ENCODE measurements at regions not wholly inside any gene's neighbourhood (a gene's known extent, or its start where the extent isn't known, plus 50 kb on each side); places are given as distances from the start of the nearest gene placed in this dataset.

DNA sequence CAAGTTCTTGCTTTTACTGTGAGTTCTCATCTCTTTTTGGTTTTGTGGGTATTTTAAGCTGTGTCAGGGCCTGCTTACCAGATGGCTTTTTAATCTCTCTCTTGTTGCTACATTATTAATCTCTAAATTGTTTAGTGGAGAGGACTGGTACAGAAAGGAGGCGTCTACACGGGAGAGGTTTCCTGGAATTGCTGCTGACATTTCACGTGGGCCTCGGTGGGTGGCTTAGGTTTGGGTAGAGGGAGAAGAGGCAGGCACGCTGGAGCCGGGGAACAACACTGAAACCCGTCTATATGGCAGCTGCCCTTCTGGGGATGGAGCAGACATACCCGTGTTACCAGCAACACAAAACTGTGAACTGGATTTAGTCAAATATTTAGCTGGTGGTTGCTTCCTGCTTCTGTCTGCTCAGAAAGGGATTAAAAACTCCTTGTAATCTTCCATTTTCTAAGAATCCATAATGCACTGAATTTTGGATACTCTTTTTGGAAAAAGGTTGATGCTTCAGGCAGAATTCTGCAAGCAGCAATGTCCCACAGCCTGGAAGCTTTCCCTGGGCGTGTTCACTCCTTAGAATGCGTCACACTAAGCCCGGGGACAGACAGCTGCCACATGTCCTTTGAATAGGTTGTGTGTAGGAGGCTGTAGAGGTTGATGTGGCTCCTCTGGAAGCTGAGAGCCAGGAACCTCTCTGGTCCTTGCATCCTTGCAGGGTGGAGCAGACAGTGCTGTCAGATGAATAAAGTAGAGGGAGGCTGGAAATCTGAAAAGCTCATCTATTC is 199.8 kb upstream of the GATB start:
- DNase-seq = no peak

- DNase-seq = no peak
Observed at GRCh38 chr4:151957153-151957552, 196.3 kb upstream of the GATB start.

DNA sequence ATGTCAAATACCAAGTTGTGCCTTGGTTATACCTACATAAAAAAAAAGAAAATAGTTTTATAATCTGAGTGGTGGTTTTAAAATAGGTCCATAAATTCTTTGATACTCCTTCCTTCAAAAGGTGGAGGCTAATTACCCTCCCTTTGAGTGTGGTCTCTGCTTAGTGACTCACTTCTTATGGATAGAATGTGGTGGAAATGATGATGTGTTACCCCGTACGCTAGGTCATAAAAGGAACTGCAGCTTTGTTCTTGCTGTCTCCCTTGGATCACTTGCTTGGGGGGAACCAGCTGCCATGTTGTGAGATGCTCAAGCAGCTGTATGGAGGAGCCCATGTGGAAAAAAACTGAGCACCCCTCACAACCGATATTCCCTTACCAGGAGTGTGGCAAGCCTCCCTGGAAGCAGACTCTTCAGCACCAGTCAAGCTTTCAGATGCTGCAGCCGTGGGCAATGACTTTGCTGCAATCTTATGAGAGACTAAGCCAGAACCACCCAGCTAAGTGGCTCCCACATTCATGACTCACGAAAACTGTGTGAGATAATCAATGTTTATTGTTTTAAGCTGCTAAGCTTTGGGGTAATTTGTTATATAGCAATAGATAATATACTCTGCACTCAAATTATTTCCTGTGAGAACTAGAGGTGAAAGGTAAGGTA is 195.0 kb upstream of the GATB start:
- no peak for DNase-seq

DNA sequence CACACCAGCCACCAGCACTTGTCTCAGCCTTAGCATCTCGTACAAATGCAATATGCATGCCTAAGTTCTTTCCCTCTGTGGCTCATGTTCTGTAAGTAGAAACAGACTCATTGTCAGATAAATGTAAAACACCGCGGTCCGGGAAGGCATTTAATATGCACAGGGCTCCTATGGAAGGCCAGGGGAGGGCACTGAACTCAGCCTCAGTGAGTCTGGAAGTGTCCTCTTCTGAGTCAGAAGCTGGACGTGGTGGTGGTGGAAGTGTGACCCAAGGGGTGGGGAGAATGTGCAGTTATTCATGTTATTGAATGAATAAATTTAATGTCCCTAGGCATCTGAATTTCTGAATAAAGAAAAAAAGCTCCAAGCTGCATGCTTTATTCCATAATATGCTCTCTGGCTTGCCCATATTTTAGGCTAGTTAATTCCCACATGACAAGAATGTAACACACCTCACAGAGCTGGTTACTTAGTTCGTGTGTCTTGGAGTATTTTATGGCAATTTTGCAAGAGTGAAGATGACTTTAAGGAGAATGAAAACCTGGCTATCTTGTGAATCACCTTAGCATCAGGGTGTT is 193.1 kb upstream of the GATB start:
- DNase-seq = no peak

- no peak for DNase-seq
Observed at GRCh38 chr4:151953312-151953711, 192.5 kb upstream of the GATB start.

DNA sequence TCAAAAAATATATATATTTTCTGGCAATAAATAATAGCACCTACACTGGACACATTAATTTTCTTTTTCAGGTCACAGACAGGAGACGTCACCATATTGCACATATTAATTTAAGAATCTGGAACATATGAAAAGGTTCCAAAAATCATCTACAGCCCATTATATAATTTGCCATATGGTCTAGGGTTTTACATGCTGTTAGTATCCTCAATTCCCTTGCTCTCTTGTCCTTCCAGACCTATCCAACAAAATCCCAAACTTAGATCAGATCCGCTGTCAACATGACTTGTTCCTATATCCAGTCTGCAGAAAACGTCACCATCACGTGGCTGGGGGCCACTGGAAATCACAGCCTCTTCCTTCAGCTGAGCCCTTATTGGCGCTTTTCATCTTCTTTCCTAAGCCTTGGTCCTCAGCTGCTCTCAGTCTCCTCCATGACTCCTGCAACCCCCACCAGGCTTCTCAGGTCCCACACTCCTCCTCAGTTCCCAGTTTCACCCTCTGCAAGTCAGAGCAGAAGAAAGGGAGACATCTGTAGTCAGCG is 192.0 kb upstream of the GATB start:
- no peak for DNase-seq

GRCh38 chr4:151952137-151952536 is 191.3 kb upstream of the GATB start:
- DNase-seq = no peak

- no peak for DNase-seq
Observed at GRCh38 chr4:151951671-151952050, 190.9 kb upstream of the GATB start.

DNA sequence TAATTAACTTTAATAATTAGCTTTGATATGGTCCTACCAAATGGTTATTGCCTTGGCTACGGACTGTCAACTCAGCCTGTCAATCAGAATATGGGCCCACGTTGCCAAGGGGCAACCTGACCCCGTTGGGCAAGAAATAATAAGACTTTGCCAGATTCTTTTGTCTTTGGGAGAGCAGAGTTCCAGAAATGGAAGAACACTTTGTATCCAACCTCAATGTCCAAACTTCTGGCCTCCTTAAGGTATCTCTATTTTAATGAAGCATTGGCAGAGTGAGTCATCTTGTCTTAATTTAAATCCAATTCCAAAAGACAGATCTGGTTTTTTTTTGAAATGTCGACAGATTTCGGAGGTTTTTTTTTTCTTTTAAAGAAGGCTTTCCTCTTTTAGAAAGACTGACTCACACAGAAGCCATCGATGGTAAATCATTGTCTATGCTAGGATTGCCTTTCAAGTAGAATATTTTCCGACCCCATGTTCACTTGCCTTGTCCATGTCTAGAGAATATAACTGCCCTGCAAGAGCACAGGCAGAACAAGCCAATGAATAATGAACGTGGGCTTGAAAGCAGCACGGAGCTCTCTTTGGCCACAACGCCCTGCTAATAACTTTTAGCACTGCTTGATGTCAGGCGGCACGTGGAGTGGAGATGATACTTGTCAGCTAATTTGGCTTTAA is 190.3 kb upstream of the GATB start:
- DNase-seq = no peak

GRCh38 chr4:151948351-151949016 is 187.7 kb upstream of the GATB start:
- no peak for DNase-seq

GRCh38 chr4:151946718-151947117 is 185.9 kb upstream of the GATB start:
- DNase-seq = no peak

GRCh38 chr4:151942971-151943370 is 182.2 kb upstream of the GATB start:
- no peak for DNase-seq

DNA sequence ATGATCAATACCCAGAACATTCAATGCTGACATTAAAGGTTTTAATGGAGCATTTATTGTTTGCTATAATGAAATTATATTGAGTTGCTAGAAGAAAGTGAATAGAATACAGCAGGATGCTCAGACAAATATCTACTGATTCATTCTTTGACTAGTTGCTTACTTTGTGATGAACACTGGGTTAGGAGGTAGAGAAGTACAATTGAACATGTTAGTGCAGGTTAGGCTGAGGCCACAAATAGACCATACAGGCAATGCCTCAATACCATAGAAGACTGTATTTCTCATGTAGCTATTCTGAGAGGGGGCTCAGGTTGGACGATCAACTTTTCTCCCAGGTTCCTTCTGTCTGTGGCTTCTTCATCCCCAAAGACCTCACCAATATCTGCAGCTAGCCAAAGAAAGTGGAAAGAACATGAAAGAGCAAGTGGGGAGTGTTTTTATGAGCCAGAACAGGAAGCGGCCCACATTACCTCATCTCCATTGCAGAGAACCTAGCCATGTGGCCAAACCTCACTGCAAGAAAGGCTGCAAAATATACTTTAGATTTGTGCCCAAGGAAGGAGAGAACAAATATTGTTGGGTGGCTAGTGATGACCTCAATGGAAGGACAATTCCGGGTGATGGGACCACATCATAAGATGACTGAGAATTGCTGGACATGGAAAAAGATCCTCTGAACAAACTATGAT is 180.3 kb upstream of the GATB start:
- no peak for DNase-seq

- DNase-seq = no peak
Observed at GRCh38 chr4:151940291-151940690, 179.5 kb upstream of the GATB start.

DNA sequence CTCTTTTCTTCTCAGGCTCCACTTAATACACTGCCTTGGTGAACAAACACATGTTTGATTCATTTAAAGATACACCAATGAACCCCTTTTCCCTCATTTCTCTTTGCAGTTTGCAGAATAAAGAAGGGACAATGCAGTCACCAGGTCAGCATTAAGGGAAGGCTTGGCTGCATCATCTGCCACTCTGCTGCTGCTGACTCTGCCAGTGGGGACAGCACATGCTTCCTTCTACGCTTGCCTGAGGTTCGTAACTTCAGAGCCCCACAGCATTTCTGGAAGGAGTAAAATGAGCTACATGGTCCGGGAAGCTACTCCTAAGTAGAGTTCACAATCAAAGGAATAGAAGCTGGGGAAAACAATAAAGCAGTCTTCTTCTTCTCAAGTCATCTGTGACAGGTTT is 178.9 kb upstream of the GATB start:
- no peak for DNase-seq

DNA sequence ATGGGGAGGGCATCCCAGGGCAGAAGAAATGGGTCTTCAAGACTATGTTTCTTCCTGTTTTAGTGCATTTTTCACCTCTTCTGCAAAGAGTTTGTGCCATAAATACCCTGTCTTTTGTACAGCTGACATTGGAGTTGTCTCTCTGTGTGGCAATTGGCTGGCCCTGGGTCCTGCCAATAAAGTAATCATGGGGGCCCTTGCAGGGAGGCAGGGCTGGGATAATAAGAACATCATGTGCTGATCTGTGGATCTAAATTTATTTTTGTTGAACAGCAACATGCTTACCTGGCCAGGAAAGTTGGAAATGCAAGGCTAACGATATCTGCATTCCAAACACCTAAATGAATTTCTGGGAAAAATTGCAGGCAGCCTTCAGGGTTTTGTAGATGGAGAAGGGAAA is 174.6 kb upstream of the GATB start:
- no peak for DNase-seq

DNA sequence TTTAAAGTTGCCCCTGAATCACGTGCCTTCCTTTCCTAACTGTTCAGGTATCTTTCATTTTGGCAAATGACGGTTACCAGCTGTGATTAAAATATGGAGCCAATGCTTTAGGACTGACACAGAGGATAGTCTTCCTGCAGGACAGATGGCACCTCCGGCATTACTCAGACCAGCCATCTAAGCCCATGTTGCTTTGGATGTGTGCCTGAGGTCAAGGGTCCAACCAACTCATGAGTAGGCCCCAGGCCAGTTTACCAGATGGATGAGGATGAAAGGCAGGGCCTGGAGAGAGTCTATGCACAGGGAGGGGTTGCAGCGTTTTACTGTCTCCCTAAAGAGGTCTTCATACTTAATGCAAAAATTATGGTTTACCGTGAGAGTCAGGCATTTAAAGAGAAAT is 174.0 kb upstream of the GATB start:
- DNase-seq = no peak

DNA sequence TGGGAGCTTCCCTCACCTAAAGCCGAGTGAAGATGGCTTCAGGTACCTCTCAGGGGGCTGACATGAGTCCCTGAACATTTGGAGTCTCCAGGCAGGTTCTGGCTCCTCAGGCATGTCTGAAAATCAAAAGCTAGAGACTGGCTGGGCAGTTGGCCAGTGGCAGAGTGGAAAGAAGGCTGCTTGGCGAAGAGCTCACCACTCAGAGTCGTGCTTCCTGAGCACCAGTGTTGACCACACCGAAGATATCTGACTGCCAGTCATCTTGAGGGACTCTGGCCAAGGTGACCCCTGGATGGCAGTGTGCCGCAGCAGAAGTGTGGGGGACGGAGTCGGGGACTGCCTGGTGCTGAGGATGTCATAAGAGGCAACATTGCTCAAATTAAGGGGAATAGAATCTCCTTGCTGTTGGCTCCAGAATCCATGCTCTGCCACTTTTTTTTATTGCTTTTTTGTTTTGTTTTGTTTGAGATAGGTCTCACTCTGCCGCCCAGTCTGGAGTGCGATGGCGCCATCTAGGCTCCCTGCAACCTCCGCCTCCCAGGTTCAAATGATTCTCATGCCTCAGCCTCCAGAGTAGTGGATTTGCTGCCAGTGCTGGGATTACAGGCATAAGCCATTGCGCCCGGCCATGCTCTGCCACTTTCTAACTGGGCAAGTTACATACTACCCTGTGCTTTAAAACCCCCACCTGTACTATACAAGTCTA is 172.5 kb upstream of the GATB start:
- DNase-seq = no peak

GRCh38 chr4:151931563-151931962 is 170.8 kb upstream of the GATB start:
- DNase-seq = no peak

GRCh38 chr4:151930372-151930771 is 169.6 kb upstream of the GATB start:
- no peak for DNase-seq

DNA sequence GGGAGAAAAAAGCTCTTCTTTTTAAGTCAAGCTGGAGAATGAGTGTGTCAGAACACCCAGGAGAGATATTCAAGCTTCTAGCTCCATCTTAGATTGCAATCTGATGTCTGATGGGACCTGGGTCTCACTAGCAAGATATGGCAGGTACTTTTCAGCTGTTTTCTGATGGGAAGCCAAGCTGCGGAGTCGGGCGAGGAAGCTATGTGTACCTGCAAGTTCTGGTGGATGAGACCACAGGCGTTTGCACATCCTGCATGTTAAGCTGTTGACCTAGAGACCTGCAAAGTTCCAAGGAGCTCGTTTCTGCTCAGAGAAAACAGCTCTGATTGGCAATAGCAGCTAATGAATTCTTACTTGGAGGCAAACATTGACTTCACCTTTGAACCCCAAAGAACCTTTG is 167.3 kb upstream of the GATB start:
- no peak for DNase-seq

DNA sequence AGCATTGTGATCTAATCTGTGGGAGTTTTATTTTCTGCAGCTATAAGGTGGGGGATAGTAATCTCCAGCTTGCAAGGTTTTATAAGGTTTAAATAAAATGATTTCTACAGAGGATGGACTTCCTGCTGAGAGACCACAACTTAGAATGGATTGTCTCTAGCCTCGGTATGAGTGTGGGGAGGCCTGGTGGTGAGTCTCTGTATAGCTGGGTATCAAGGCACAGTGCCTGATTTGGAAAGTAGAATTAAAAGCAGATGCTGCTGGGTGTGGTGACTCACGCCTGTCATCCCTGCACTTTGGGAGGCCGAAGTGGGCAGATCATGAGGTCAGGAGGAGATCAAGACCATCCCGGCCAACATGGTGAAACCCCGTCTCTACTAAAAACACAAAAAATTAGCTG is 162.0 kb upstream of the GATB start:
- DNase-seq = no peak
